LNCAP (cell line): ENCODE measurements at regions not wholly inside any gene's neighbourhood (a gene's known extent, or its start where the extent isn't known, plus 50 kb on each side); places are given as distances from the start of the nearest gene placed in this dataset.

Experiments
- CTCF ChIP-seq: fragments of 450-650 bp; IDR thresholded peaks from 2 replicates; pipeline ENCODE4 v1.5.1; 2017; ENCODE audit warnings: mild to moderate bottlenecking

- TF ChIP-seq CTCF = no peak
Measured at GRCh38 chr22:22754961-22755777, 110.8 kb downstream of the GGTLC2 start.

GRCh38 chr22:22755778-22756100, 111.3 kb downstream of the GGTLC2 start:
- no peak for TF ChIP-seq CTCF

- TF ChIP-seq CTCF = no peak
Measured at GRCh38 chr22:22756109-22756508, 111.7 kb downstream of the GGTLC2 start.

- no peak for TF ChIP-seq CTCF
Measured at GRCh38 chr22:22759371-22759770, 115.0 kb downstream of the GGTLC2 start.

- TF ChIP-seq CTCF = no peak
Measured at GRCh38 chr22:22759889-22760546, 115.6 kb downstream of the GGTLC2 start.

GRCh38 chr22:22761606-22761962, 117.2 kb downstream of the GGTLC2 start:
- TF ChIP-seq CTCF = no peak

GRCh38 chr22:22761963-22762772, 117.8 kb downstream of the GGTLC2 start:
- no peak for TF ChIP-seq CTCF
